ENCODE measurements at regions not wholly inside any gene's neighbourhood (a gene's known extent, or its start where the extent isn't known, plus 50 kb on each side); places are given as distances from the start of the nearest gene placed in this dataset.

GRCh38 chr4:185879666-185880312 lies 67.8 kb upstream of the SORBS2 start:
- Histone ChIP-seq H3K27me3 (no peaks in the 10 kb centered on the region), H3K4me3 (ENCODE audit: low read depth, low read length) (no peak overlapping the region), H3K36me3 (no peaks in the 10 kb centered on the region), H3K9me3 (no peaks in the 10 kb centered on the region; the same call in 1 of the 2 replicates), H3K4me1 (no peaks in the 10 kb centered on the region; the same call in 1 of the 2 replicates)
- DNase-seq = no peak
- TF ChIP-seq CTCF (IDR thresholded peaks at IDR 0.05; ENCODE audit: low read depth, low read length) = no peak

GRCh38 chr4:185880571-185880970 lies 68.6 kb upstream of the SORBS2 start:
- Histone ChIP-seq H3K4me1 (no peaks in the 10 kb centered on the region; the same call in 1 of the 2 replicates), H3K27me3 (no peaks in the 10 kb centered on the region), H3K9me3 (no peaks in the 10 kb centered on the region; the same call in 1 of the 2 replicates), H3K36me3 (no peaks in the 10 kb centered on the region), H3K4me3 (ENCODE audit: low read depth, low read length) (no peak overlapping the region)
- no peak for TF ChIP-seq CTCF (IDR thresholded peaks at IDR 0.05; ENCODE audit: low read depth, low read length)
- DNase-seq = no peak

- H3K36me3 ChIP-seq = no peaks in the 10 kb centered on the region
- H3K27me3 ChIP-seq = no peaks in the 10 kb centered on the region
- no peak overlapping the region for H3K4me3 ChIP-seq (ENCODE audit: low read depth, low read length)
- no peaks in the 10 kb centered on the region; the same call in 1 of the 2 replicates for H3K4me1 ChIP-seq
- no peak for DNase-seq
- H3K9me3 ChIP-seq = no peaks in the 10 kb centered on the region; the same call in 1 of the 2 replicates
- no peak for TF ChIP-seq CTCF (IDR thresholded peaks at IDR 0.05; ENCODE audit: low read depth, low read length)
These were observed 69.4 kb upstream of the SORBS2 start for GRCh38 chr4:185881430-185881829.

GRCh38 chr4:185883591-185883990 lies 71.6 kb upstream of the SORBS2 start:
- no peak for DNase-seq
- Histone ChIP-seq H3K4me3 (ENCODE audit: low read depth, low read length) (no peak overlapping the region), H3K27me3 (no peaks in the 10 kb centered on the region), H3K36me3 (no peaks in the 10 kb centered on the region), H3K9me3 (no peaks in the 10 kb centered on the region; the same call in 1 of the 2 replicates), H3K4me1 (no peaks in the 10 kb centered on the region)
- no peak for TF ChIP-seq CTCF (IDR thresholded peaks at IDR 0.05; ENCODE audit: low read depth, low read length)

GRCh38 chr4:185885075-185885474 lies 73.1 kb upstream of the SORBS2 start:
- Histone ChIP-seq H3K4me3 (ENCODE audit: low read depth, low read length) (no peak overlapping the region), H3K27me3 (no peaks in the 10 kb centered on the region), H3K9me3 (no peaks in the 10 kb centered on the region; the same call in 1 of the 2 replicates), H3K4me1 (no peaks in the 10 kb centered on the region), H3K36me3 (no peaks in the 10 kb centered on the region)
- DNase-seq = no peak
- no peak for TF ChIP-seq CTCF (IDR thresholded peaks at IDR 0.05; ENCODE audit: low read depth, low read length)

GRCh38 chr4:185885604-185886003 lies 73.6 kb upstream of the SORBS2 start:
- no peaks in the 10 kb centered on the region for H3K4me1 ChIP-seq
- no peak overlapping the region for H3K4me3 ChIP-seq (ENCODE audit: low read depth, low read length)
- DNase-seq = no peak
- H3K36me3 ChIP-seq = no peaks in the 10 kb centered on the region
- no peaks in the 10 kb centered on the region; the same call in 1 of the 2 replicates for H3K9me3 ChIP-seq
- H3K27me3 ChIP-seq = no peaks in the 10 kb centered on the region
- no peak for TF ChIP-seq CTCF (IDR thresholded peaks at IDR 0.05; ENCODE audit: low read depth, low read length)
